Esophagus (tissue), 2 donors: ENCODE measurements at regions not wholly inside any gene's neighbourhood (a gene's known extent, or its start where the extent isn't known, plus 50 kb on each side); places are given as distances from the start of the nearest gene placed in this dataset.
"Not testable (repeated sequence)": the region's sequence is repeated elsewhere in the genome, so short reads cannot be mapped to it uniquely, and the experiment has no call there.

Source experiments
- H3K27ac ChIP-seq, 2 donors: one replicate each; pipeline ENCODE4 v1.5.1; 2013; ENCODE audit warnings: low read depth in 2 of 2, mild to moderate bottlenecking in 2 of 2, inconsistent platforms in 1 of 2, low read length in 1 of 2, moderate library complexity in 1 of 2
- H3K27me3 ChIP-seq, 2 donors: one replicate each; pipeline ENCODE4 v1.6.1; 2013; ENCODE audit warnings: low read length in 2 of 2, control low read depth in 1 of 2, mild to moderate bottlenecking in 1 of 2; ENCODE audit not compliant: insufficient read depth in 2 of 2, control insufficient read depth in 1 of 2
- H3K36me3 ChIP-seq, 2 donors: one replicate each; pipeline ENCODE4 v1.6.1; 2013; ENCODE audit warnings: low read length in 1 of 2; ENCODE audit not compliant: control insufficient read depth in 2 of 2, insufficient read depth in 2 of 2
- H3K4me1 ChIP-seq, 2 donors: one replicate each; pipeline ENCODE4 v1.6.1; 2013; ENCODE audit warnings: low read length in 1 of 2; ENCODE audit not compliant: control insufficient read depth in 2 of 2, insufficient read depth in 2 of 2
- H3K4me3 ChIP-seq, 2 donors: one replicate each; pipeline ENCODE4 v1.5.1; 2013; ENCODE audit warnings: low read length in 2 of 2, mild to moderate bottlenecking in 2 of 2, low read depth in 1 of 2, moderate library complexity in 1 of 2
- H3K9me3 ChIP-seq, 2 donors: one replicate each; pipeline ENCODE4 v1.6.1; 2013; ENCODE audit warnings: mild to moderate bottlenecking in 2 of 2, low read depth in 1 of 2, low read length in 1 of 2, moderate library complexity in 1 of 2; ENCODE audit not compliant: control insufficient read depth in 2 of 2, insufficient read depth in 1 of 2
- WGBS, 2 donors: extraction: QIAGEN DNeasy Blood & Tissue Kit; methylation state at CpG; one replicate each; pipeline ENCODE4 v1.1.7; 2013; 5-methylcytosine and 5-hydroxymethylcytosine counted together
- donor health status: healthy with polysubstance abuse.
- donor health status: Bipolar disorder and iron deficiency.

DNA sequence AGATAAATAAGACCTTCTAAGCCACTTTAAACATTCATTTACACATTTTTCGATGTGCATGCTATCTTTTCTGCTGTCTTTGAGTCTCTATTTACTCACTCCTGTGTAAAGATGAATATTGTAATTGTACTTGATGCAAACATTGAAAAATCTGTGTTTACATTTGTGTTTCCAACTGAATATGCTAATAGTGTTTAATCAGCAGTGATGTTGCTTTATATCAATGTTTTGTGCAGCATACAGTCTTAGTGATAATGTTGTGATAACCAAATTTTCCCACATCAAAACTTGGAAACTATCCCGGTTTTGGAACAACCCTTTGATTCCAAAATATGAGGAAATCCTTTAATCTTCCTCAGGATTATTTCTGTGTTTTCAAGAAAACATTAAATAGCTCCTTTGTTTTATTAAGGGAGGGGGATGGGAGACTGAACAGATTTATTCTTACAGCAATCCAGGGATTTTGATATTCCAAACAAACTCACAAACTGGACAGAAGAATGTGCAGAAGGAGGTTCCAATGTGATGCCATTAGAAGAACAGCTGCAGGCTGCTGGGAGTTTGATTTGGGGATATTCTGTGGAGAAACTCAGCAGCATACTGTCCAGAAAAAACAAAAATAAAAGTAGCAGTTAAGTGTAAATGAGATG is 248.0 kb downstream of the S1PR1 start:
- no peaks in the 10 kb centered on the region for H3K4me1 ChIP-seq
- no peaks in the 10 kb centered on the region for H3K36me3 ChIP-seq
- H3K27me3 ChIP-seq, result no peaks in the 10 kb centered on the region
- no peak overlapping the region for H3K4me3 ChIP-seq
- 18 to 22% methylated on average over 2 of the region's 2 CpGs for WGBS, 2 donors
- H3K27ac ChIP-seq, result no peak overlapping the region
- no peaks in the 10 kb centered on the region for H3K9me3 ChIP-seq

DNA sequence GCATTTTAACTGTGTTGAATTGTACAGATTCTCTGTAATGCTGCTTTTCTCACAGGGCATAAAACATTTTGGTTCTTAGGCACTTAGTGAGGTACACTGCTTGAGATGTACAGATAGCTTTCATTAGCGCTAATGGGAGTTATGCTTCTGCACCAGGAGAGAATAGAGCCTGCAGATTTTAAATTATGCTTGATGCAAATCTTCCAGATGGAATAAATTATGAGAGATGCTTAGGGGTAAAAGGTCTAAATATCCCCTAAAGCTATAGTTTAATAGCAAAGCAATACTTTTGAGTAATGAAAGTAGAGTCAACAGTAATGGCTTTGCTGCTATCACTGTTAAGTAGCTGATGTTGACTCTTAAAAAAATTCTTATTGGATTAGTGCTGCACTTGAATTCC is 248.9 kb downstream of the S1PR1 start:
- H3K36me3 ChIP-seq, result no peaks in the 10 kb centered on the region
- no peaks in the 10 kb centered on the region for H3K27me3 ChIP-seq
- no peaks in the 10 kb centered on the region for H3K9me3 ChIP-seq
- H3K4me3 ChIP-seq, result no peak overlapping the region
- no peaks in the 10 kb centered on the region for H3K4me1 ChIP-seq
- 0 to 68% methylated on average over 1 of the region's 1 CpG for WGBS, 2 donors
- H3K27ac ChIP-seq, result no peak overlapping the region

DNA sequence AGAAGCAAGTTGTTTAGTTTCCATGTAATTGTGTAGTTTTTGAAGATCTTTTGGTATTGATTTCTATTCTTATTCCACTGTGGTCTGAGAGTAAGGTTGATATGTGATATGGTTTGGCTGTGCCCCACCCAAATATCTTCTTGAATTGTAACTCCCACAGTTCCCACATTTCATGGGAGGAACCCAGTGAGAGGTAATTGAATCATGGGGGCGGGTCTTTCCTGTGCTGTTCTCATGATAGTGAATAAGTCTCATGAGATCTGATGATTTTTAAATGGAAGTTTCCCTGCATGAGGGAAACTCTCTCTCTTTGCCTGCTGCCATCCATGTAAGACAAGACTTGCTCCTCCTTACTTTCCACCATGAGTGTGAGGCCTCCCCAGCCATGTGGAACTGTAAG is 255.3 kb downstream of the S1PR1 start:
- H3K36me3 ChIP-seq, H3K27ac ChIP-seq, H3K9me3 ChIP-seq, H3K4me3 ChIP-seq, H3K27me3 ChIP-seq, H3K4me1 ChIP-seq: not testable (repeated sequence)
- WGBS, 2 donors, result 76 to 85% methylated on average over 1 of the region's 1 CpG

DNA sequence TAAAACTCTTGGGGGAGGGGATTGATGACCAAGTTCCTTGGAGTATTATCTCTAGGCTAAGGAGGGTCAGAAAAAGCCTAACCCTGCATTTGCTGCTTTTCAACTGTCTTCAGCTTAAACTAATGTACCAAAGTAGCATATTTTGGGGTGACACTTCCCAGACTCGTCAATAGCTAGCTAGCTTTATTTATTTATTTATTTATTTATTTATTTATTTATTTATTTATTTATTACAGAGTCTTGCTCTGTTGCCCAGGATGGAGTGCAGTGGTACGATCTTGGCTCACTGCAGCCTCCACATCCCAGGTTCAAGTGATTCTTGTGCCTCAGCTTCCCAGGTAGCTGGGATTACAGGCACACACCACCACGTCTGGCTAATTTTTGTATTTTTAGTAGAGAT is 257.1 kb downstream of the S1PR1 start:
- H3K27ac ChIP-seq, H3K27me3 ChIP-seq, H3K4me3 ChIP-seq, H3K36me3 ChIP-seq, H3K9me3 ChIP-seq, H3K4me1 ChIP-seq: not testable (repeated sequence)
- 76 to 80% methylated on average over 3 of the region's 3 CpGs for WGBS, 2 donors

DNA sequence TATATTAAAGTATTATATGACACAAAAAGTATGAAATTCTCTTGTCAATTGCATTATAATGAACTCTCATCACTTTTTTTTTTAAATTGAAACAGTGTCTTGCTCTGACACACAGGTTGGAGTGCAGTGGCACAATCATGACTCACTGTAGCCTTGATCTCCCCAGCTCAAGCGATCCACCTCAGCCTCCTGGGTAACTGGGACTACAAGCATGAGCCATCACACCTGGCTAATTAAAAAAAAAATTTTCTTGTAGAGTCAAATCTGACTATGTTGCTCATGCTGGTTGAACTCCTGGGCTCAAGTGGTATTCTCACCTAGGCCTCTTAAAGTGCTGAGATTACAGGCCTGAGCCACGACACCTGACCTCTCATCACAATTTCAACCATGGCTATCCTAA is 259.3 kb downstream of the S1PR1 start:
- WGBS, 2 donors, result 68 to 74% methylated on average over 2 of the region's 2 CpGs
- H3K27me3 ChIP-seq, result no peaks in the 10 kb centered on the region
- H3K4me1 ChIP-seq, result no peaks in the 10 kb centered on the region
- no peak overlapping the region for H3K27ac ChIP-seq
- H3K4me3 ChIP-seq, result no peak overlapping the region
- no peaks in the 10 kb centered on the region for H3K9me3 ChIP-seq
- no peaks in the 10 kb centered on the region for H3K36me3 ChIP-seq

DNA sequence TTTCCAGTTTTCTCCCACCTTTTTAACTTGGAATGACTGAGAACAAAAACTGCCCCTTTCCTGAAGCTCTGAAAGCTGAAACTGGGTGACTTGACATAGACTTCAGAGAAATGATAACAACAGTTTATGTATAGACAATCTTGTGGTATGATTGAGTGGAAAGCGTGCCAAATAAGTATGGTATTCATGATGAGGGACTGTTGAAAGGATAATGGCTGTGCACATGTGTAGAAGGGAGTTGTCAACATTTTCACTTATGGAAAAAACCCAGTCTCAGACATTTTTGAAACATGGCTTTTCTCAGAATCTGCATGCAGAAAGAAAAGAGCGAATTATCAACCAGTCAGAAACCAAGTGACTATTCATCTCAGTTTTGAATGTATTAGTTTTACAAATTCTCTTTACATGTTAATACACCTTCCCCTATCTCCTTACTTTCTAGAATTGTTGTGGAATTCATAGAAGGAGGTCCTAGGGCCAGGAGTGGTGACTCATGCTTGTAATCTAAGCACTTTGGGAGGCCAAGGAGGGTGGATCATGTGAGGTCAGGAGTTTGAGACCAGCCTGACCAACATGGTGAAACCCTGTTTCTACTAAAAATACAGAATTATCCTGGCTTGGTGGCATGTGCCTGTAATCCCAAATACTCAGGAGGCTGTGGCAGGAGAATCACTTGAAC is 261.2 kb downstream of the S1PR1 start:
- WGBS, 2 donors, result 70 to 82% methylated on average over 2 of the region's 2 CpGs
- H3K27me3 ChIP-seq, result no peaks in the 10 kb centered on the region
- no peak overlapping the region for H3K4me3 ChIP-seq
- H3K9me3 ChIP-seq, result no peaks in the 10 kb centered on the region
- H3K27ac ChIP-seq, result no peak overlapping the region
- no peaks in the 10 kb centered on the region for H3K4me1 ChIP-seq
- no peaks in the 10 kb centered on the region for H3K36me3 ChIP-seq

DNA sequence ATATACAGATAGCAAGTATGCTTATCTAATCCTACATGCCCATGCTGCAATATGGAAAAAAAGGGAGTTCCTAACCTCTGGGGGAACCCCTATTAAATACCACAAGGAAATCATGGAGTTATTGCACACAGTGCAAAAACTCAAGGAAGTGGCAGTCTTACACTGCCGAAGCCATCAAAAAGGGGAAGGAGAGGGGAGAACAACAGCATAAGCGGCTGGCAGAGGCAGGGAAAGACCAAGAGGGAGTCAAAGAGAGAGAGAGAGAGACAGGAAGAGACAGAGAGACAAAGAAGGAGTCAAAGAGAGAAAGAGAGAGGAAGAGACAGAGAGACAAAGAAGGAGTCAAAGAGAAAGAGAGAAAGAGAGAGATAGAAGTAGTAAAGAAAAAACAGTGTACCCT is 267.3 kb downstream of the S1PR1 start:
- H3K36me3 ChIP-seq, H3K9me3 ChIP-seq, H3K27me3 ChIP-seq, H3K4me1 ChIP-seq, H3K27ac ChIP-seq, H3K4me3 ChIP-seq: not testable (repeated sequence)
- 61 to 67% methylated on average over 2 of the region's 2 CpGs for WGBS, 2 donors

DNA sequence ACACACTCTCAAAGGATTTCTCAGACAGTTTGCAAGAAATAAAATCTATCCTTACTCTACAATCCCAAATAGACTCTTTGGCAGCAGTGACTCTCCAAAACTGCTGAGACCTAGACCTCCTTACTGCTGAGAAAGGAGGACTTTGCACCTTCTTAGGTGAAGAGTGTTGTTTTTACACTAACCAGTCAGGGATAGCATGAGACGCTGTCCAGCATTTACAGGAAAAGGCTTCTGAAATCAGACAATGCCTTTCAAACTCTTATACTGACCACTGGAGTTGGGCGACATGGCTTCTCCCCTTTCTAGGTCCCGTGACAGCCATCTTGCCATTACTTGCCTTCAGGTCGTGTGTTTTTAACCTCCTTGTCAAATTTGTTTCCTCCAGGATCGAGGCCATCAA is 268.4 kb downstream of the S1PR1 start:
- not testable (repeated sequence) for H3K36me3 ChIP-seq, H3K9me3 ChIP-seq, H3K27me3 ChIP-seq, H3K27ac ChIP-seq, H3K4me3 ChIP-seq, H3K4me1 ChIP-seq
- WGBS, 2 donors, result 78% methylated on average over 5 of the region's 5 CpGs

DNA sequence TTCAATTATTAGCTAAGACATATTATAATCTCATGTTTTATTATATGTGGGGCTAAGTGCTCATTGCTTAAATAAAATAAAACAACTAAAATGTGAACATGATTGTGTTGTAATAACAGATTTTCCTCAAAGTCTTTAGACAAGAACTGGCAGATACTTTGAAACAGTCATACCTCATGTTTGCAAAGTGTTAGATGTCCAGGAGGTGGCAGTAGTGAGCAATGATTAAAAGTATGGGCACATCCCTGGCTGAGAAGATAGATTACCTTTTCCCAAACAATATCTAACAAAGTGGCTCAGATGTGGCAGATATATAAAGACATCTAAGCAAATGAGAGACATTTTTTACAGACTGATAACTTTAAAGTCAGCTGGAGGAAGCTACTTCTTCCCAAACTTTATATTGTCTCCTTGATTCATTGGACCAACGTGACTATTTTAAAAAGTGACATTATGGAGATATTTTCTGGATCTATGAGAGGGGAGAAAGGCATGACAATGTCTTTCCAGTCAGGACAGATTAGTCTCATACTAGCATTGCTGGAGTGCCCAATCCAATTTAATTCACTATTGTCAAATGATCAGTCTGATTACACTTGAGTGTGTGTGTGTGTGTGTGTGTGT is 269.8 kb downstream of the S1PR1 start:
- Histone ChIP-seq H3K4me1 (no peaks in the 10 kb centered on the region), H3K36me3 (no peaks in the 10 kb centered on the region), H3K27ac (no peak overlapping the region), H3K9me3 (no peaks in the 10 kb centered on the region), H3K4me3 (no peak overlapping the region), H3K27me3 (no peaks in the 10 kb centered on the region)
- WGBS, 2 donors, result 2 to 85% methylated on average over 1 of the region's 1 CpG

DNA sequence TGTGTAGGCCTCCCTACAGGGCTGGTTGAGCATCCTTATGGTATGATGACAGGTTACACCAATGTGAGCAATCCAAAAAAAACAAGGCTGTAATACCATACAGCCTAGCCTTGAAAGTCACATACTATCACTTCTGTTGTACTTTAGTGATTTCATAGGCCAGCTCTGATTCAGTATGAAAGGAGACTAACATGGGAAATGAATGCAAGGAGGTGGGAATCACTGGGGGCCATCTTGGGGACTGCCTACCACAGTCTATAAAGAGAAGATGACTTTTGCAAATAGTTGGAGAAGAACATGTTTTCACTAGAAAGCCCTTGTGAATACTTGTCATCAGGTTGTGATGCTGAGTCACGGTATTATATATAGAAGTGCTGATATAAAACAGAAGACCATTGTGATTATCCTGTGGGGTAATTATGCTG is 270.7 kb downstream of the S1PR1 start:
- no peaks in the 10 kb centered on the region for H3K27me3 ChIP-seq
- no peaks in the 10 kb centered on the region for H3K36me3 ChIP-seq
- H3K27ac ChIP-seq, result no peak overlapping the region
- H3K4me1 ChIP-seq, result no peaks in the 10 kb centered on the region
- no peaks in the 10 kb centered on the region for H3K9me3 ChIP-seq
- H3K4me3 ChIP-seq, result no peak overlapping the region
- WGBS, 2 donors, result 69 to 81% methylated on average over 1 of the region's 1 CpG
